ENCODE measurements at regions not wholly inside any gene's neighbourhood (a gene's known extent, or its start where the extent isn't known, plus 50 kb on each side); places are given as distances from the start of the nearest gene placed in this dataset.

- TF ChIP-seq TAF1 (IDR thresholded peaks at IDR 0.05; ENCODE audit: borderline replicate concordance, low read depth, low read length) (no peak), POLR2A (IDR thresholded peaks at IDR 0.05; ENCODE audit: low read depth, low read length) (no peak), POLR2AphosphoS5 (IDR thresholded peaks at IDR 0.05; ENCODE audit: low read depth, low read length) (no peak)
- DNase-seq (ENCODE audit: insufficient read length) (no peak), FAIRE-seq (no peak)
These were observed 142.2 kb upstream of the HABP2 start for GRCh38 chr10:113410618-113411017.

- FAIRE-seq (no peak), DNase-seq (ENCODE audit: insufficient read length) (no peak)
- no peak for TF ChIP-seq POLR2AphosphoS5 (IDR thresholded peaks at IDR 0.05; ENCODE audit: low read depth, low read length)
- no peak for TF ChIP-seq POLR2A (IDR thresholded peaks at IDR 0.05; ENCODE audit: low read depth, low read length)
- TF ChIP-seq TAF1 (IDR thresholded peaks at IDR 0.05; ENCODE audit: borderline replicate concordance, low read depth, low read length), result no peak
These were observed 141.4 kb upstream of the HABP2 start for GRCh38 chr10:113411456-113411855.

GRCh38 chr10:113412161-113412560 is 140.7 kb upstream of the HABP2 start:
- FAIRE-seq, result no peak
- no peak for DNase-seq (ENCODE audit: insufficient read length)
- TF ChIP-seq TAF1 (IDR thresholded peaks at IDR 0.05; ENCODE audit: borderline replicate concordance, low read depth, low read length) (no peak), POLR2AphosphoS5 (IDR thresholded peaks at IDR 0.05; ENCODE audit: low read depth, low read length) (no peak), POLR2A (IDR thresholded peaks at IDR 0.05; ENCODE audit: low read depth, low read length) (no peak)

- no peak for DNase-seq (ENCODE audit: insufficient read length)
- FAIRE-seq, result no peak
- TF ChIP-seq TAF1 (IDR thresholded peaks at IDR 0.05; ENCODE audit: borderline replicate concordance, low read depth, low read length), result no peak
- no peak for TF ChIP-seq POLR2AphosphoS5 (IDR thresholded peaks at IDR 0.05; ENCODE audit: low read depth, low read length)
- TF ChIP-seq POLR2A (IDR thresholded peaks at IDR 0.05; ENCODE audit: low read depth, low read length), result no peak
These were observed 138.3 kb upstream of the HABP2 start for GRCh38 chr10:113414543-113414942.

- FAIRE-seq (no peak), DNase-seq (ENCODE audit: insufficient read length) (no peak)
- TF ChIP-seq POLR2AphosphoS5 (IDR thresholded peaks at IDR 0.05; ENCODE audit: low read depth, low read length), result no peak
- no peak for TF ChIP-seq TAF1 (IDR thresholded peaks at IDR 0.05; ENCODE audit: borderline replicate concordance, low read depth, low read length)
- no peak for TF ChIP-seq POLR2A (IDR thresholded peaks at IDR 0.05; ENCODE audit: low read depth, low read length)
These were observed 137.6 kb upstream of the HABP2 start for GRCh38 chr10:113415246-113415645.

- TF ChIP-seq TAF1 (IDR thresholded peaks at IDR 0.05; ENCODE audit: borderline replicate concordance, low read depth, low read length) (no peak), POLR2A (IDR thresholded peaks at IDR 0.05; ENCODE audit: low read depth, low read length) (no peak), POLR2AphosphoS5 (IDR thresholded peaks at IDR 0.05; ENCODE audit: low read depth, low read length) (no peak)
- FAIRE-seq, result no peak
- DNase-seq (ENCODE audit: insufficient read length), result no peak
These were observed 132.7 kb upstream of the HABP2 start for GRCh38 chr10:113420057-113420732.

- no peak for DNase-seq (ENCODE audit: insufficient read length)
- no peak for FAIRE-seq
These were observed 131.8 kb upstream of the HABP2 start for GRCh38 chr10:113420733-113421675.

GRCh38 chr10:113422371-113422770 is 130.5 kb upstream of the HABP2 start:
- TF ChIP-seq POLR2AphosphoS5 (IDR thresholded peaks at IDR 0.05; ENCODE audit: low read depth, low read length), result no peak
- no peak for TF ChIP-seq POLR2A (IDR thresholded peaks at IDR 0.05; ENCODE audit: low read depth, low read length)
- no peak for TF ChIP-seq TAF1 (IDR thresholded peaks at IDR 0.05; ENCODE audit: borderline replicate concordance, low read depth, low read length)
- DNase-seq (ENCODE audit: insufficient read length), result no peak
- no peak for FAIRE-seq

More at GRCh38 chr10:113420733-113421675, 131.8 kb upstream of the HABP2 start:
- TF ChIP-seq TAF1 (IDR thresholded peaks at IDR 0.05; ENCODE audit: borderline replicate concordance, low read depth, low read length), result no peak
- no peak for TF ChIP-seq POLR2AphosphoS5 (IDR thresholded peaks at IDR 0.05; ENCODE audit: low read depth, low read length)
- TF ChIP-seq POLR2A (IDR thresholded peaks at IDR 0.05; ENCODE audit: low read depth, low read length), result no peak

- TF ChIP-seq POLR2AphosphoS5 (IDR thresholded peaks at IDR 0.05; ENCODE audit: low read depth, low read length) (no peak), POLR2A (IDR thresholded peaks at IDR 0.05; ENCODE audit: low read depth, low read length) (no peak), TAF1 (IDR thresholded peaks at IDR 0.05; ENCODE audit: borderline replicate concordance, low read depth, low read length) (no peak)
- FAIRE-seq (no peak), DNase-seq (ENCODE audit: insufficient read length) (no peak)
These were observed 128.7 kb upstream of the HABP2 start for GRCh38 chr10:113423981-113424721.

GRCh38 chr10:113425008-113425407 is 127.8 kb upstream of the HABP2 start:
- FAIRE-seq, result no peak
- TF ChIP-seq POLR2AphosphoS5 (IDR thresholded peaks at IDR 0.05; ENCODE audit: low read depth, low read length) (no peak), TAF1 (IDR thresholded peaks at IDR 0.05; ENCODE audit: borderline replicate concordance, low read depth, low read length) (no peak), POLR2A (IDR thresholded peaks at IDR 0.05; ENCODE audit: low read depth, low read length) (no peak)

GRCh38 chr10:113425541-113425951 is 127.3 kb upstream of the HABP2 start:
- no peak for TF ChIP-seq POLR2AphosphoS5 (IDR thresholded peaks at IDR 0.05; ENCODE audit: low read depth, low read length)
- no peak for TF ChIP-seq POLR2A (IDR thresholded peaks at IDR 0.05; ENCODE audit: low read depth, low read length)
- TF ChIP-seq TAF1 (IDR thresholded peaks at IDR 0.05; ENCODE audit: borderline replicate concordance, low read depth, low read length), result no peak
- no peak for FAIRE-seq
- no peak for DNase-seq (ENCODE audit: insufficient read length)

More at GRCh38 chr10:113425008-113425407, 127.8 kb upstream of the HABP2 start:
- no peak for DNase-seq (ENCODE audit: insufficient read length)

Measured in GM12892 (cell line).